Esophagus muscularis mucosa (tissue), 4 donors: ENCODE measurements at regions not wholly inside any gene's neighbourhood (a gene's known extent, or its start where the extent isn't known, plus 50 kb on each side); places are given as distances from the start of the nearest gene placed in this dataset.

Source experiments
- DNase-seq: peaks from one replicate; pipeline ENCODE4 v3.0.0-alpha.2; 2017; ENCODE audit errors: extremely low spot score
- H3K27ac ChIP-seq, 4 donors: fragments of 200-600 bp; sonication (generic); replicated peaks in 1 of 4; 1 replicate in 3 of 4; 2 replicates in 1 of 4; pipeline ENCODE4 v1.5.1; 2016 to 2019; ENCODE audit warnings: mild to moderate bottlenecking in 1 of 4
- H3K27me3 ChIP-seq, 4 donors: fragments of 200-600 bp; sonication (generic); one replicate each; pipeline versions ENCODE4 v1.5.1 to v1.6.0; 2016 to 2019
- H3K36me3 ChIP-seq, 4 donors: fragments of 200-600 bp; sonication (generic); one replicate each; pipeline ENCODE4 v1.5.1; 2016 to 2019
- H3K4me1 ChIP-seq, 4 donors: fragments of 200-600 bp; sonication (generic); one replicate each; pipeline ENCODE4 v1.5.1; 2016 to 2019
- H3K4me3 ChIP-seq, 4 donors: fragments of 200-600 bp; sonication (generic); 1 replicate in 2 of 4; 2 replicates in 2 of 4; pipeline ENCODE4 v1.5.1; 2016 to 2019; ENCODE audit warnings: mild to moderate bottlenecking in 4 of 4, moderate library complexity in 1 of 4
- H3K9me3 ChIP-seq, 4 donors: fragments of 200-600 bp; sonication (generic); 1 replicate in 3 of 4; 2 replicates in 1 of 4; pipeline ENCODE4 v1.5.1; 2016 to 2019
- CTCF ChIP-seq, 3 experiments: fragments of 200-600 bp in 2 of 3; fragments of 450-650 bp in 1 of 3; sonication (generic) in 2 of 3; IDR thresholded peaks; one replicate each; pipeline ENCODE4 v1.5.1; 2017 to 2019; ENCODE audit warnings: antibody characterized with exemption in 3 of 3, mild to moderate bottlenecking in 2 of 3, moderate library complexity in 1 of 3
- EP300 ChIP-seq: sonication (generic); formaldehyde crosslinking; IDR thresholded peaks from one replicate; pipeline ENCODE4 v1.6.1; 2017; ENCODE audit warnings: antibody characterized with exemption
- POLR2A ChIP-seq: fragments of 450-650 bp; IDR thresholded peaks from one replicate; pipeline ENCODE4 v1.6.1; 2017; ENCODE audit warnings: antibody characterized with exemption, moderate library complexity, mild to moderate bottlenecking, low read depth
- POLR2AphosphoS5 ChIP-seq, 2 donors: sonication (generic); formaldehyde crosslinking; IDR thresholded peaks; one replicate each; pipeline ENCODE4 v1.6.1; 2017; ENCODE audit warnings: antibody characterized with exemption in 2 of 2
- WGBS: methylation state at CpG from one replicate; pipeline ENCODE4 v1.1.5; 2018; 5-methylcytosine and 5-hydroxymethylcytosine counted together
- intact Hi-C: fragments of 100-400 bp; cut with DNase I; formaldehyde crosslinking; loops from one replicate; pipeline ENCODE4 v1.15.1; 2023

DNA sequence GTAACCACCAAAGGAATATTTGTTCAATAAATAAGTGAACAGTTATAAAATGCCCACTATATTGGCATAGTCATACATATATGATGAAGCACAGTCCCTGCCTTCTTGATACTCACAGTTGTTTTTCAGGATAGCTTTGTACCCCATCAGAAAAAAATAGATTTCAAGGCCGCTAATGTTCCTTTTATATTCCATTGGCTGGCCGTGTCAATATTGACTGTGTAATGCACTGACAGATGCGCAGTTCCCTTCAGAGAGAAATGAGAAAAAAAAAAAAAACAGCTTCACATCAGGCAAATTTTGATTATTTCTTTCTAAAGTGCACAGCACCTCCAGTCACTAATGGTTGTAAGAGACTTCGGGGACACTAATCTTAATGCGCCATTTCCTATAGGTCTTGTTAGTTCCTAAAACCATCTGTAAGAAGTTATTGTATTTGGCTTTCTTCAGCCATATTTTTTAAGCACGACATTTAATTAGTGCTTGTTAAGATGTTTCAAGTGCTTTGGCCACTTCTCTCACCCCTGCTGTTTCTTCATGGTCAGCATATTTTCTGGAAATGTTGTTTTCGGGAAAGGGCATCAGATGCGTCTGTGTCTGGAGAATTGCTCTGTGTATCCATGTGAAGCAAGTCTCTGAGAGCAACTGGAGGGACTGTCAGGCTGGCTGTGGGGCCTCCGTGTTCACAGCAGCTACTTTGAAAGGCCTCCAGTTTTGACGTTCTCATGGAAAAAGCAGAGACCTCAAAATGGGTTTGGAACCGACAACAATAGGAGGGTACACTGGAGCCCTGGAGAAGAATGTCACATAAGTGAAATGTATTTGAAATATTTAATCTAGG is 378.3 kb downstream of the MTX2 start:
- intact Hi-C loops: no loop called here
- peaks cover 0 to 61% (median 5%) of the 10 kb centered on the region in 4 donors for H3K27me3 ChIP-seq
- H3K9me3 ChIP-seq: no peaks in the 10 kb centered on the region
- no peaks in the 10 kb centered on the region for H3K36me3 ChIP-seq
- DNase-seq: no peak
- TF ChIP-seq CTCF (IDR thresholded peaks at IDR 0.05): no peak
- TF ChIP-seq EP300: no peak
- no peak for TF ChIP-seq POLR2A
- TF ChIP-seq POLR2AphosphoS5 (IDR thresholded peaks at IDR 0.05): no peak
- no peak overlapping the region for H3K4me3 ChIP-seq
- no peaks in the 10 kb centered on the region for H3K4me1 ChIP-seq
- no peak overlapping the region for H3K27ac ChIP-seq
- WGBS: 91% methylated on average over 11 of the region's 11 CpGs

DNA sequence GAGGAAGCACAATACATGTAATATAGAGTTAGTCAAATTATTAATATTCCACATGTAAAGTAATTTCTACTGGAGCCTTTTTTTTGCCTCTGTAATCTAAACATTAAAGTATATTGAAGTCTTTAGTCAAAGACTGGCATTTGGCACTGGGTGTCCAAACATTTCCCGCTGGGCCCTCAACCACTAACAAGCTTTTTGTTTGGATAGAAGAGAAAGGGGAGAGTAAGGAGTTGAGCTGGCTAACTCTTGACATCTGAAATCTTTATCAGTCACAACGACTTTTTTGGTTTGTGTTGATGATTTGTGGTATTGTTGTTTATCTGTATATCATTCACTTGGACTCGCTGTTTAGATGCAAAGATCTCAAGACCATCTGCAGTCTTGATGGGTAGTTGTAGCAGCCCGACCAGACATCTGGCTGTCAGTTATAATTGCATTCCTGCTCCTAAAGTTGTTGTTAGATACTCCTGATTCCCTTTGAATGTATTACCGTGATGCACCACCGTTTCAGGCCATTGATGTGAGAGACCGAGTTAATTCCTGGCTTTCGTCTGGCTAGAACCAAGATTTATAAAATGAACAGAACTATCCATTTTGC is 379.6 kb downstream of the MTX2 start:
- peaks cover 0 to 50% (median 5%) of the 10 kb centered on the region in 4 donors for H3K27me3 ChIP-seq
- TF ChIP-seq EP300 (no peak), CTCF (IDR thresholded peaks at IDR 0.05) (no peak), POLR2AphosphoS5 (IDR thresholded peaks at IDR 0.05) (no peak), POLR2A (no peak)

GRCh38 chr2:176650104-176650837 is 381.0 kb downstream of the MTX2 start:
- no peaks in the 10 kb centered on the region for H3K36me3 ChIP-seq
- peaks cover 0 to 44% (median 7%) of the 10 kb centered on the region in 4 donors for H3K27me3 ChIP-seq
- no peak overlapping the region for H3K27ac ChIP-seq
- no peak for TF ChIP-seq EP300
- no peak for TF ChIP-seq POLR2AphosphoS5 (IDR thresholded peaks at IDR 0.05)
- no peak for TF ChIP-seq POLR2A
- no peak for TF ChIP-seq CTCF (IDR thresholded peaks at IDR 0.05)
- no peak overlapping the region for H3K4me3 ChIP-seq
- no peak for DNase-seq
- intact Hi-C loops: loop anchor here (5.0 kb wide), 1 partner anchor 162 kb away; no protein-coding TSS in a partner anchor
- no peaks in the 10 kb centered on the region for H3K9me3 ChIP-seq
- WGBS: 89% methylated on average over 4 of the region's 4 CpGs
- H3K4me1 ChIP-seq: peaks cover 0 to 9% (median 6%) of the 10 kb centered on the region in 4 donors

More for the DNA sequence above, 379.6 kb downstream of the MTX2 start:
- DNase-seq: no peak
- intact Hi-C loops: no loop called here
- Histone ChIP-seq H3K27ac (no peak overlapping the region), H3K4me3 (no peak overlapping the region), H3K36me3 (no peaks in the 10 kb centered on the region), H3K4me1 (peaks cover 0 to 4% (median 3%) of the 10 kb centered on the region in 4 donors), H3K9me3 (no peaks in the 10 kb centered on the region)
- WGBS: 79% methylated on average over 8 of the region's 8 CpGs

DNA sequence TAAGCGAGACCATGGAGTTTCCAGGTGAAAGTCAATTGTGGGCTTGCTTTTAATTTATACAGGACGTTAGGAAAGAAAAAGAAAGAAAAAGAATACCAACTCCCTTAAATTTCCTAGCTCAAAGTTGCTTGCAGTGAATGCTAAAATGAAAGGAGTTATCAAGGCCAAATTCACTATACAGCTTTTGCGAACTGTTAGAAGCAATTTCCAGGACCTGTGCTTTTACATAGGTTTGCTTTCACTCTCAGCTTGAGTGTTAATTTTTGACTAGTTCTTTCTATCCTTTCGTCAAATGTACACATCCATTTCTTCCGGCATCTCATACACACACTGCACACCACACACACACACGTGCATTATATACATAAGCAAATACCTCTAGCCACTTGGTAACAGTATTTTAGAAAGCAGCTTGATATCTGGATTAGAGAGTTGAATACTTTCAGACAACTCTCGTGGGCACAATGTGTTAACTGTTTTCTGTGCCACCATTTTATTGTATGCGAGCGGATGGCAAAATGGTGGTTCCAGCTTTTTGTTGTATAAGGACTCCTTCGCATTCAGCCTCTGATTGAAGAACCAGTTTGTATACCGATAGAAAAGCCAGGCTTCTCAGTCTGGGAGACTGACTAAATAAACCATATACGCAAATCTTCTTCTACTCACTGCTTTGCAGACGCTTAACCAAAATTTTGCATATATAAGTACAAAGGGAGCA is 381.8 kb downstream of the MTX2 start:
- Histone ChIP-seq H3K4me3 (no peak overlapping the region), H3K36me3 (no peaks in the 10 kb centered on the region), H3K4me1 (peaks cover 0 to 9% (median 6%) of the 10 kb centered on the region in 4 donors), H3K27me3 (peaks cover 0 to 42% (median 5%) of the 10 kb centered on the region in 4 donors), H3K27ac (no peak overlapping the region), H3K9me3 (no peaks in the 10 kb centered on the region)
- WGBS: 90% methylated on average over 13 of the region's 13 CpGs
- intact Hi-C loops: loop anchor here (5.0 kb wide), 1 partner anchor 161 kb away; no protein-coding TSS in a partner anchor
- no peak for TF ChIP-seq EP300
- TF ChIP-seq POLR2AphosphoS5 (IDR thresholded peaks at IDR 0.05): no peak
- TF ChIP-seq CTCF (IDR thresholded peaks at IDR 0.05): no peak
- no peak for TF ChIP-seq POLR2A
- DNase-seq: no peak
